MV-4-11 (cell line): ENCODE measurements at regions not wholly inside any gene's neighbourhood (a gene's known extent, or its start where the extent isn't known, plus 50 kb on each side); places are given as distances from the start of the nearest gene placed in this dataset.
"Not testable (repeated sequence)": the region's sequence is repeated elsewhere in the genome, so short reads cannot be mapped to it uniquely, and the experiment has no call there.

Experiments
- DNase-seq: peaks from one replicate; lab custom pipeline; 2025; lab: John Stamatoyannopoulos, UW

DNA sequence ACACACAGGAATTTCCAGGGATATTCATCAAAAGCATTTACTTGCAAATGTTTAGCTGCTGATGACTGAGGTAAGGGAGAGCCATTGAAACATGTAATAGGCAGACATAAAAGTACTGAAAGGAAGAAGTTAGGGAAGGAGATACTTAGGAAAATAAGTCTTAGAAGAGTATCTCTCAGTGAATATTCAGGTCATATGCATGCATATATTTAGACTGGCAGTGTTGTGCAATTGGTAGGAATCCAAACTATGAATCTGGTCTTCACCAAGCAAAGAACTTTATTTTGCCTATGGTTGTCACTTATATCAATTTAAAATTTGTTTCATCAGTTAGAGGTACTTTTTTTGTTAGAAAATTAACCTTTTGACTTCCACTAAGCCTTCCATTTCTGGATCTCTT is 1490.7 kb downstream of the SUCLG1 start:
- DNase-seq, result no peak

DNA sequence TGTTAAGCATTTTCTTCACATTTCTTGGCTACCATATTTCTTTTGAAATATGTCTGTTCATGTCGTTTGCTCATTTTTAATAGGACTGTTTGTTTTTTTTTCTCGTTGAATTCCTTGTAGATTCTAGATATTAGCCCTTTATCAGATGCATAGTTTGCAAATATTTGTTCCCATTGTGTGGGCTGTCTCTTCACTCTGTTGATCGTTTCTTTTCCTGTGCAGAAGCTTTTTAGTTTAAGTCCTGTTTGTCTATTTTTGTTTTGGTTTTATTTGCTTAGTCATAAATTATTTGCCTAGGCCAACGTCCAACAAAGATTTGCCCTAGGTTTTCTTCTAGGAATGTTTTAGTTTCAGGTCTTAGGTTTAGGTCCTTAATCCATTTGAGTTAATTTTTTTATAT is 1494.7 kb downstream of the SUCLG1 start:
- no peak for DNase-seq

DNA sequence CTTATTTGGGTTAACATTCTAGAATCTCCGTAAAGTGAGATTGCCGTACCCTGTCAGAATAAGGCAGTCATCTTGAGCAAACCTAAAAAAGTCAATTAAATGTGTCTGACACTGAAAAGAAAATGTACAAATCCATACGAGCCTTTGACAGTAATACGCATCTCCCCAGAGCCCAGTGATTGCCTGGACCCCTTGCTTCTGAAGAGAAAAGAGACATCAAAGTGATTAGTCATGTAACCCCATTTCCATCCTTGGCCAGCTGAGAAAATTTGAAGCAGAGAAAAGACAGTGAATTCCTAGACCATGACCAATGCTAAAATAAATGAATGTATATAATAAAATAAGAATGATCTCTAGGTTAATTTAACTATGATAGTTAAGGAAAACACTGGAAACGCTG is 1499.4 kb downstream of the SUCLG1 start:
- no peak for DNase-seq

DNA sequence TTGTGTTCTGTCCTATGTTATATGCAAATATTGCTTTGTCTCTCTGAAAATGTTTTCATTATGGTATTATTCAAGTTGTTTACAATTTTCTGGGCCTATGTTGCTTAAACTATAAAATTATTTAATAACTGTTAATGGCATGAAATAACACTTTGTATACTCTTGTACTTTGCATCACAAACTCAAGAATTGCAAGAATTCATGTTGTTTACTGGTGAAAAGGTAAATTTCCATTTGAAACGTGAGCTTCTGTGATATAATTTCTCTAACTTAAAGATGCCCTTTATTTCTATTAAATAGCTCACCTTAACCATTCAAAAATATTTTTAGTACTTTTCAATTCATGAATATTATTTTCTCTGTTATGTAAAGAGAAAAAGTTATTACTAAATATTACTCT is 1504.2 kb downstream of the SUCLG1 start:
- DNase-seq, result no peak

DNA sequence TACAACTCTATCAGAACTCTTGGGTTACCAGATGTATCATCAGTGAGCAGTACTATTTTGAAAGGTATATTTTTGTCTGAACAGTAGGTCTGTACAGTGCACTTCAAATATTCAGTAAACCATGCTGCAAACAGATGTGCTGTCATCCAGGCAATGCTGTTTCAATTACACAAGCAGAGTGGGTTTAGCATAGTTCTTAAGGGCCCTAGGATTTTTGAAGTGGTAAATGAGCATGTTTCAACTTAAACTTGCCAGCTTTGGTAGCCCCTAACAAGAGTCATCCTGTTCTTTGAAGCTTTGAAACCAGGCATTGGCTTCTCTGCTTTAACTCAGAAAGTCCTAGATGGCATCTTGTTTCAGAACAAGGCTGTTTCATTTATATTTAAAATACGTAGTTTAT is 1519.9 kb downstream of the SUCLG1 start:
- DNase-seq, result no peak

DNA sequence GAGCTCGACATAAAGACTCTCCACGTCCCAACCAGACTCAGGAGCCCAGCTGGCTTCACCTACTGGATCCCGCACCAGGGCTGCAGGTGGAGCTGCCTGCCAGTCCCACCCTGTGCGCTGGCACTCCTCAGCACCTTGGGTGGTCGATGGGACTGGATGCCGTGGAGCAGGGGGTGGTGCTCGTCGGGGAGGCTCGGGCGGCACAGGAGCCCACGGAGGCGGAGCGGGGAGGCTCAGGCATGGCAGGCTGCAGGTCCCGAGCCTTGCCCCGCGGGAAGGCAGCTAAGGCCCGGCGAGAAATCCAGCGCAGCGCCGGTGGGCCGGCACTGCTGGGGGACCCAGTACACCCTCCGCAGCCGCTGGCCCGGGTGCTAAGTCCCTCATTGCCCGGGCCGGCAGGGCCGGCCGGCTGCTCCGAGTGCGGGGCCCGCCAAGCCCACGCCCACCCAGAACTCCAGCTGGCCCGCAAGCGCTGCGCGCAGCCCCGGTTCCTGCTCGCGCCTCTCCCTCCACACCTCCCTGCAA is 1520.7 kb downstream of the SUCLG1 start:
- DNase-seq, result not testable (repeated sequence)

DNA sequence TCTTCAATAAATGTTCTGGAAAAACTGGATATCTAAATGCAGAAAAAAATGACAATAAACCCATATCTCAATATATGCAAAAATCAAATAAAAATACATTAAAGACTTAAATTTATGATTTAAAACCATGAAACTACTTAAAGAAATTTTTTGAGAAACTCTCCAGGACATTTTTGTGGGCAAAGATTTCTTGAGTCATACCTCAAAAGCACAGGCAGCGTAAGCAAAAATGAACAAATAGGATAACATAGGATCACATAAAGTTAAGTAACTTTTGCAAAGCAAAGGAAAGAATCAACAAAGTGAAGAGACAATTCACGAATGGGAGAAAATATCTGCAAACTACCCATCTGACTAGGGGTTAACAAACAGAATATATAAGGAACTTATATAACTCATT is 1545.5 kb downstream of the SUCLG1 start:
- no peak for DNase-seq

DNA sequence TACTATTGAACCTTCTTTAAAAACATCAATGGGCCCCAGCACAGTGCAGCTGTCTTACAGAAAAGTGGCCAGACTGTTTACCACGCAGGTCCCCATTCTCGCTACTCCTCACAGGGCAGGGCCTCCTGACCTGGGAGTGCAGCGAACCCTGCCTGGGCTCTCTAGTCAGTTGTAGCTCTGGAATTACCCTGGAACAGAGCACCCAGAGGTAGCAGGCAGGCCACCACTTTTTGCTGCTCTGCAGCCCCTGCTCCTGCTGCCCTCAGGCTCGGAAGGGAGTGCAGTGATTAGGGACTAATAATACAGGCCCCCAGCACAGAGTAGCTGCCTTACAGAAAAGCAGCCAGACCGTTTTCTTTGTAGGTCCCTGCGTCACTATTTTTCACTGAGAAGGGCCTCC is 1563.0 kb downstream of the SUCLG1 start:
- no peak for DNase-seq

DNA sequence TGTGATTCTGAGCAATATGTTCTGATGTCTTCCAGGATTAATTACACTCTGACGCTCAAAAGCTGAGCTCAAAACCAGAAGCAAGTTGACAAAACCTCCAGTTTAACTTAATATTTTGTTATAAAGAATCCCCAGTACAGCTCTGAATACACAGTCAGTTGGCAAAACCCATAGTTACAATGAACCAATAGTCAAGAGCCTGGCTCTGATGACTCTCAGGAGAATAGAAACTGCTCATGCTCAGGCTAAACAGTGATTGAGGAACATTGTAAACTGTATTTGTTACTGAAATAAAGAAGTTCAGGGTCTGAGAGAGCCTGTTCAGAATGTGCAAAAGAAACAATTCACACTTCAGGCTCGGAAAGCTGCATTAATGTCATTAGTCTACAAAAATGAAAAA is 1565.9 kb downstream of the SUCLG1 start:
- DNase-seq, result no peak

DNA sequence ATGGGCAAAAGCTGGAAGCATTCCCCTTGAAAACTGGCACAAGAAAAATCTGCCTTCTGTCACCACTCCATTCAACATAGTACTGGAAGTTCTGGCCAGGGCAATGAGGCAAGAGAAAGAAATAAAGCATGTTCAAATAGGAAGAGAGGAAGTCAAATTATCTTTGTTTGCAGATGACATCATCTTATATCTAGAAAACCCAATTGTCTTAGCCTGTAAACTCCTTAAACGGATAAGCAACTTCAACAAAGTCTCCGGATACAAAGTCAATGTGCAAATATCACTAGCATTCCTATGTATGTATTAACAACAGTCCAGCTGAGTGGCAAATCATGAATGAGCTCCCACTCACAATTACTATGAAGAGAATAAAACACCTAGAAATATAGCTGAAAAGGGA is 1579.3 kb downstream of the SUCLG1 start:
- no peak for DNase-seq

DNA sequence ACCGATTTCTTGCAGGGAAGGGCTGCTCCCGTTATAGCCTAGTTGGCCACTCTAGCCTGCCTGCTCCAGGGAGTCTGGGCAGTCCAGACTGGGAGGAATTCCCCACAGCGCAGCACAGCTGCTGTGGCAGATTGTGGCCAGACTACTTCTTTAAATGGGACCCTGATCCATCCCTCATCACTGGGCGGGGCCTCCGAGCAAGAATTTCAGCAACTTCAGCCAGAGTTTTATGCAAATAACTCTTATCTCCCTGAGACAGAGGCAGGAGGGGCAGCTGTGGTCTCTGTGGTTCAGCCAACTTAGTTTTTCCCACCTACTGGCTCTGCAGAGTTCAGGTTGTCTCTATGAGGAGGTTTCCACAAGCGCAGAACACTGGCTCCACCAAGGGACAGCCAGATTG is 1583.2 kb downstream of the SUCLG1 start:
- DNase-seq, result no peak

DNA sequence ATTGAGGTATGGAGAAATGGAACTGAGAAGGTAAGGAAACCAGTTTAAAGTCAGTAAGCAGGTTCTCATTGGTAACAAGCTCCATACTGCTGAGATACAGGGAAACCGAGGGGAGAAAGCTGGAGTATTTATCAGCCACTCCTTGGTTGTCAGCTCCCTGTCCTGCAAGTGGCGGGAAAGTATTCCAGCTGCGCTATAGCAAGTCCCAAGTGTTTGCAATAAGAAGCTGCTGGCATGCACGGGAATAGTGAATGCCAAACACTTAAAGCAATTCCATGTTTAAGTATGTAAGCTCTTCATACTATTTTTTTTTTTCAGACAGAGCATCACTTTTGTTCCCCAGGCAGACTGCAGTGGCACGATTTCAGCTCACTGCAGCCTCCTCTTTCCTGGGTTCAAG is 1601.1 kb downstream of the SUCLG1 start:
- no peak for DNase-seq

DNA sequence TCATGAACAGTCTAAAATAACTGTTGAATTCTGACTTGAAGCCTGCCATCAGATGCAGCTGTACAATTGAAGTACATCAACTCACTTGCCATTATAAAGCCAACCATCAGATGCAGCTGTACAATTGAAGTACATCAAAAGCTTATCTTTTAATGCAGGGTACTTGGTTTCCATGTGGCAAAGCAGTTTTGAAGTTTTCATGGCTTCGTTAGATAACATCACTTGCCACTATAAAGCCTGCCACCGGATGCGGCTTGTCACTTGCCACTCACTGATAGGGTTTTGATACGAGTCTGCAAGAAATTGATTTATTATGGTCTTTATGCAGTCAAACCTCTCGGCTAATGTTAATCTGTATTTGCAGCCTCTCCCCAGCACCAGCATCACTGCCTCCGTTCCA is 1605.8 kb downstream of the SUCLG1 start:
- no peak for DNase-seq

DNA sequence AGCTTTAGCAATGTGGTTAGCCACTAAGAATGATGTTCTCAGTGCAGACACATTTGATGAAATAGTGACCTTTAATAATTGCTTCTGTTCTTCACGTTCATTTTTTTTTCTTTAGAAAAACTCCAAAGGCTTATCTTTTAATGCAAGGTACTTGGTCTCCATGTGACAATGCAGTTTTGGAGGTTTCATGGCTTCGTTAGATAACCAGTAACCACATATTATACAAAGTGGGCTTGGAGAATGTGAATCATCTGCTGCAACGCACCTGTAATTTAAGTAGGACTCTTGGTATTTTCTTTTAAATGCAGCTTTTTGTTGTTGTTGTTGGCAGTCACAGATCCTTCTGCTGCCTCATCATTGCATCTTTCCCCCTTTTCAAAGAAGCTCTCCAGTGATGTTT is 1606.3 kb downstream of the SUCLG1 start:
- DNase-seq, result no peak

DNA sequence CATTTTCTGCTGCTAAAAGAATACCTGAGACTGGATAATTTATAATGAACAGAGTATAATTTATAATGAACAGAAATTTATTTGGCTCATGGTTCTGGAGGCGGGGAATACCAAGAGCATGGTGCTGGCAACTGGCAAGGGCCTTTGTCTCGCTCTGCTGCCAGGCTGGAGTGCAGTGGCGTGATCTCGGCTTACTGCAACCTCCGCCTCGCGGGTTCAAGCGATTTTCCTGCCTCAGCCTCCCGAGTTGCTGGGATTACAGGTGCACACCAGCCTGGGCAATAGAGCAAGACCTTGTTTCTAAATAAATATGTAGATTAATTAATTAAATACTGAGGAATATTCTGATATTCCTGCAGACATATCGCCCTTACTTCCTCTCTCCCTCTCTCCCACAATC is 1610.8 kb downstream of the SUCLG1 start:
- no peak for DNase-seq

DNA sequence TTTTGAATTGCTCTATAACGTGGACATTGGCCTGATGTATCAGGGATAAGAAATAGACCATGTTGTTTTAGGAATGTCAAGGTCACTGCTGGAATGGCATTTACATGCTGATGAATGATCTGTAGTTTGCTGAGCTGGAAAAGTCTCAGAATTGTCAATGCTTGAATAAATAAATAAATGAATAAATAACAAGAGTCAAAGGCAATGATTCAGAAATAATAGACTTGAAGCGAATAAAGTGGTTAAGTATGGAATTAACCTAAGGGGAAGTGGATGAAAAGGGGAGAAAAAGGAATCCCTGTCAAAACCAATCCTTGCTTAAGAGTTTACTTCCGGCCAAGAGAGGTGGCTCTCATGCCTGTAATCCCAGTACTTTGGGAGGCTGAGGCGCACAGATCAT is 1620.0 kb downstream of the SUCLG1 start:
- no peak for DNase-seq

DNA sequence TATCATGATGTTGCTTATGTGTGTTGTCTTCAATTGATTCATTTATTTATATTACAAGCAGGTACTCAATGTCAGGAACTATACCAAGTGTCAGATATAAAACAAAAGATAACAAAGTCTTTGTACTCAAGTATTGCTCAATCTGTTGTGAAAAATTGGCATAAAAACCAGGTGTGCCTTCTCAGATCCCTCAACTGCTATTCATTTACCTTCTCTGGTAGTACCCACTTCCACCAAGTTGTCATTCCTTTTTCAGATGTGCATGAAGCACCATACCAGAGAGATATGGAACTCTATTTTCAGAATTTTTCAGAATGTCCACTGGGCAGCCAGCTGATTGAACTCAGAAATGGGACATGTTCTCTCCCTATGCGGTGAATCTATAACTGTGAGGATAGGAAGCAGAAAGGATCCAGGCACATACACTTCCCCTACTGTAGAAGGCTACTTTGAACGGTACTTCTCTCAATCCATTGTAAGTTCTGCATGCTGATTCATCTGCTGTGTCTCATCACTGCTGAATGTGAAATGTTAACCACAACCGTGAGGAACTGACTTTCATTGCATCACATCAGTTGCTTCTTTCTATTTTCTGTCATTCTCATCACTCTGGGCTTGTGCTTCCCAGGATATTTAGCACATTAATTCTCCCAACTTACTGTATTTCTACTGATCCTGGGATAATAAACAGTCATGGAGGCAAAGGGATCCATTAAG is 1621.3 kb downstream of the SUCLG1 start:
- peak; percentile 86 for DNase-seq

DNA sequence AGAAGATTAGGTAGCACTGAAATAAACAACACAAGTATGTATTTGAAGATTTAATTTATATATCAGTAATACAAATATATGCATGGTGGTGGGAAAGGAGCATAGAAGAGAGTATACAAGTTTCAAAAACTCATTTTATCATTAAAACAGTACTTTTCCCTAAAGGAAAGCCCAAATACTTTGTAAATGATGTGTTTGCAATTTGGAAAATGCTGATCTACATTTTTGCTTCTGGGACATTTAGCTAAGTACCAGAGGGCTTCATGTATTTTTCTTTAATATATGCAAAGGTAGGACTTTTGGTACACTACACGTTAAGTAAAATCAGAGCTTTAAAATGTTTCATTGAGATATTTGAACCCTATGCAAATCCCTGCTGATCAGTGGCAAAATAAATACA is 1624.2 kb downstream of the SUCLG1 start:
- DNase-seq, result no peak

DNA sequence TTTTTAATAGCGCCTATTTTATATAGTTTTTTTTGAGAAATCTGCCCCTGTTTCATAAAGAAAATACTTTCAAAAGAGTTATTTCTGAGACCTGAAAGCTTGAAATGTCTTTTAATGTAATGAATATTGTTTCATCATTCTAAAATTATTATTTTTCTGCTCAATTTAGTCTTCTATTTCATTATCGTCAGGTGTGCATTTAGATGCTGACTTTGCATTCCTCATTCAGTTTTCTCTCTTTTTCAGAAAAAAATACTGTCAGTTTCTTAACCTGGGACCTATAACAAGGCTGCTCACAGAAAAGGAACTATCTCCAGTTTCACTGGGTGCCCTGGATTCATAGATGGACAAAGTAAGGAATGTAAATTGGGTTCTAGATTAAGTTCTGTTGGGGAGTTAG is 1631.7 kb downstream of the SUCLG1 start:
- DNase-seq, result no peak

DNA sequence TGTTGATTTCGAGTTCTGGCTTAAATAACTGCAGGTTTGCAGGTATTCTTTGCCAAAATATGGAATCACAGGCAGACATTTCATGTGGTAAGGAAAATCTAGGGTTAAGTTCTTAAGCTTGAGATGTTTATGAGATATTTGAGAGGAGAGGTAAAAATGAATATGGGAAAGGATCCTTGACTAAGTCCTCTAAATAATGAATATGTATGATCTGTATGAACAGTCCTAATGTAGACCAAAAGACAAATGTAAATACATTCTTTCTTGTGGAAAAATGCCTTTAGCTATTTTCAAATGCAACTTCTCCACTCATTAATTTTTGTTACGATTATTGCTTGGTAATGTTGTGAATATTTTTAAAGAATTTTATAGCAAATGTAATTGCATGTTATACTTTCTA is 1632.6 kb downstream of the SUCLG1 start:
- DNase-seq, result no peak

DNA sequence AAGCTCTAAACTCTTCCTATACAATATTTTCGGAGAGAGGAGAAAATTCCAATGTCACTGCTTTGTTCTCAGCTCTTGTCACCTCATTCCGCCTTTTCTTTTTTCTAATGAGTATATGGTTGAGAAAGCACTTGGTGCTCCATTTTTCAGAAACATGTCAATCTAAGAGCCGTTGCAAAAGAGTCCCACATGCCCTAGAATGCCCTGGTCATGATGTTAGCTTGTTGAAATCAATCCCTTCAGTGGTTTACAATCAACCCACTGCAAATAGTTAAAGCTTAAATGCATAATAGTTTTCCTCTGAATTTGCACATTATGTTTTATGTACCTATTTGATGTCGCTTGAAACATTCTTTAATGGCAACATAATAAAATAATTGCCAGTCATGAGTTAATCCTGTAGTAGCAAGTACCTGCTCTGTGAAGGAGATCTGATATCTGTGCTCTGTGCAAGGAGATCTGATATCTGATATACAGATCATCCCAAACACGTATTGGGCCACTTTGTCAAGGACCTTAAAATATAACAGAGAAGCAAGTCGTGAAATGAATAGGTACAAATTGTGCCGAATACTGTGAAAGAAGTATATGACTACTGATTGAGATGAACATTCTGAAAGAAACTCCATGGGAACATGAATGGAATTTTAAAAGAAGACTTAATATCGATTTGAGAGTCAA is 1633.5 kb downstream of the SUCLG1 start:
- no peak for DNase-seq

DNA sequence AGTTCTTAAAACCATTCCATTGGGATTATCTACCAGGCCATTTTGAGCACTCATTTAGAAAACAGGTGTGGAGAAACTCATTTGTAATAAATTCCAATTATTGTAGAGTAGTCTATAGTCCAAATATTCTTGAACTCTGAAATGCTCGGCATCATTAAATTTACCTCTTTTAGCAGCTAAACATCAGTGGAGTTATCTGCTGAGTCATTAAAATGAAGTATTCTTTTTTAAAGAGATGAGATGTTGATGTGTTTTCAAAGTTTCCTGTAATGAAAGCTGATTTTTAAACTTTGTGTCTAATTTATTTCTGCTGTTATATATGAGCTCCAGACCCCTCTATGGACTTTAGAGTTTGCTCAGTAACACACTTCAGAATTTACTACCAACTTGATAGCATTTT is 1635.2 kb downstream of the SUCLG1 start:
- no peak for DNase-seq

DNA sequence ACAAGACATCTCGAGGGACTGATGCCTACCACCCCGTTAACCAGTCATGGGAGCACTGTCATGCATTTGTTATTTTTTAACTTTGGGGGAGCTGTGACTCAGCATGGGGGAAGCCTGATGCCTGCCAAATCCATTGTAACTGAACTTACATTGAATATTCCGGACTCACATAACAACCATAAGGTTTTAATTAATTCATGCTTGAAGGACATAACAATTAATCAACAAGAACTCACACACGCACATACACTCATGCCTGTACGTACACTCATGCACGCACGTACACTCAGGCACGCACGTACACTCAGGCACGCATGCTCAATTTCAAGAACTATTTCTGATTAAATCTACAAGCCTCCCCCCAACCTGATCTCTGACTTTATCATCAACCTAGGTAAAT is 1639.1 kb downstream of the SUCLG1 start:
- DNase-seq, result no peak

DNA sequence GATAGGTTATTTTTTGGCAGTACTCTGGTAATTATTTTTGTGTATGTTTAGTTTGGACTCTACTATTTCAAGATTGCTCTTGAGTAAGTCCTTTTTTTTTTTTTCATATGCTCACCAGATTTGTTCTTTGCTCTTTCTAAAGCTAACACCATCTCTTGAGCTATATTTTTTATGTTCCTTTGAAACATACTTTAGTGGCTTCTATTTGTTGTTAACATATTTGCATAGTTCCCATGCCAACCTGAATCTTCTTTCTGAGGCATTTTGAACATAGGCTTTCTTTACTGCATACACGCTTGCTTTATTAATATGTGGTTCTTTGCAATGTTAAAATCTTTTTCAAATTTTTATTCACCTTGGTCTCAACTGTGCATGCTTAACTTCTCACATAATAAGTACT is 1644.9 kb downstream of the SUCLG1 start:
- DNase-seq, result no peak
